GM04504 (cell line): ENCODE measurements at regions not wholly inside any gene's neighbourhood (a gene's known extent, or its start where the extent isn't known, plus 50 kb on each side); places are given as distances from the start of the nearest gene placed in this dataset.
"Not testable (repeated sequence)": the region's sequence is repeated elsewhere in the genome, so short reads cannot be mapped to it uniquely, and the experiment has no call there.

Source experiments
- DNase-seq: peaks from one replicate; pipeline ENCODE4 v3.0.0-alpha.2; 2012; ENCODE audit warnings: low read depth

DNA sequence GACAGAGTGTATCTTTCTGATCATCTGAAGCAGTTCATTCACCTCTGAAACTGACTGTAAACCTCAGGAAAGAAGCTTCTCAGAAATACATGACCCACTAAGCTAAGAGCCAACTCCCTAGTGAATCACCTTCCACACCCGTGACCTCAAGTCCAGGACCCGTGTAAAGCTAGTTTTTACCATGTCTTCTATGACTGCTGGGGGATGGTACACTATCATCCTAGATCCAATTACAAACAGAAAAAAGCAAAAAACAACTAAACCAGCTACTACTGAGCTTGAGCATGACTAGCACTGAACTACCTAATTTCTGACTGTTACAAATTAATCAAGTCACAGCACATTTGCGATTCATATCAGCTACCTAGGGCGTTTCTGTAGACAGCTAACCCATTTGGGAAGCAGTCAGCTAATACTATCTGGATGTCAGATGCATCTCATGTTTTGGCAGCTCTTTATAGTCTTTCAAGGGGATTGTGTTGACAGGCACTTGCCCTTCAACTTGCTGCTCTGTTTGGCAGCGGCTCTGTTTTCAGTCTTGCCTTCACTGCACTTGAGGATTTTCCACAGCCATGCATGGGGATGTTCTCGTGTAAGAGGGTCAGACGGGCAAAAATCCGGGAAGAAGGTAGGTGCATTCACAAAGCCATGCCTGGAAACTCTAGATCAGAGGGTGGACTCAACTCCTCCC lies 350.3 kb downstream of the ANAPC1 start:
- DNase-seq: not testable (repeated sequence)

DNA sequence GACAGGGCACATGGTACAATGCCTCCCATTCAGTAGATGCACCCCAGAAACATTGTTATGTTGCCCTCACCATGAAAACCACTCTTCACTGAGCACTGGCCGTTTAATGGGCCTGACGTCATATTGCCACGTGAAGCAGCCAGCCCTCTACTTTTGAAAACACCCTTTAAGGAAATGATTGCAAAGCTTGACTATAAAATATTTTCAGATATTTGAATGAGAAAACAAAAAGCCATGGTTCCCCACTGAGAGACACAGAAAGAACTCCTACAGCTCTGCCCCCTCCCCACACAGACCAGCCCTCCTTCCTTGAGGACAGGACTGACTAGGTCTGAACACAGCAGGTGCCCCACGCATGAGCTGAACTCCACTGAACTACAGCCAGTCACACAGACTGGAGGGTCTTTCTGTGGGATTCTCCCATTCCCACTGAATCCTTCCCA lies 349.1 kb downstream of the ANAPC1 start:
- DNase-seq: peak; percentile 15

DNA sequence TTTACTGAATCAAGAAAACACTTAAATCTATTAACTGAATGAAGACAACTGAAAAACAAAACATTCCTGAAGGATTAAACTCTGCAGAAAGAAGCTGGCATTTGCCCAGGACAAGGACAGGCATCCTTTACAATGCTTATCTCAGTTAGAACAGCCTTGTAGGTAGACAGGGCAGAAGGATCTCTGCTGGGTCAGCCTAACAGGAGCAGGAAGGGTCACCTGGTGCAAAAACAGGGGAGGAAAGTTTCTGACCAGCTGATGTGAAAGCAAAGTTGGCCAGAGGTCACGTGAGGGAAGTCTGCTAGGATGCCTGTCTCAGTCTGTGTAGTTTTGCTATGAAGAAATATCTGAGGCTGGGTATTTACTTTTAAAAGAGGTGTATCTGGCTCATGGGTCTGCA lies 348.6 kb downstream of the ANAPC1 start:
- DNase-seq: peak; percentile 33

DNA sequence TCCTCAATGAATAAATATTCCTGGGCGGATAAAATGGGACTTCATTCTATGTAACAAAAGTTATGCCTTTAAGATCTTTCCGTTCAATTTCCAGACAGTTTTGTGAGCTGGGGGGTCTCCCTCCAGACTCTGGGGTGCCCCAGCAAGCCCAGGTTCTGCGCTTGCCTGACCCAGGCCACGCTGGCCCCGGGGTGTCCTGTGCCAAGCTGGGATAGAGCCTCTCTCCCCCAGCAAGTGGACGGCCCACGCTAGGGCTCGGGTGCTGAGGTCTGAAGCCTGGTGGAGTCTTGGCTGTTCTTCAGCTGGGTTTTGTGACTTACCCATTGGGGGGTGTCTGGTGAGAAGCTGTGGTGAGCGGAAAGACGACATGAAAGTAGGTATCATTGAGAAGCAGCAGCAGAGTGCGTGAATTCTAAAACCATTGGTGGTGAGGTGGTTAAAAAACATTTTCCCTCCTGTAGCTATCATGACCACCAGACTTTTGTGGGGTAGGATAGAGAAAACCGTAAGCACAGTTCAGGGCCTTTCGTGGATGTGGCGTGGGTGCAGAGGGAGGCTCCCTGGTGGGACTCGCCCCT lies 346.8 kb downstream of the ANAPC1 start:
- DNase-seq: no peak

DNA sequence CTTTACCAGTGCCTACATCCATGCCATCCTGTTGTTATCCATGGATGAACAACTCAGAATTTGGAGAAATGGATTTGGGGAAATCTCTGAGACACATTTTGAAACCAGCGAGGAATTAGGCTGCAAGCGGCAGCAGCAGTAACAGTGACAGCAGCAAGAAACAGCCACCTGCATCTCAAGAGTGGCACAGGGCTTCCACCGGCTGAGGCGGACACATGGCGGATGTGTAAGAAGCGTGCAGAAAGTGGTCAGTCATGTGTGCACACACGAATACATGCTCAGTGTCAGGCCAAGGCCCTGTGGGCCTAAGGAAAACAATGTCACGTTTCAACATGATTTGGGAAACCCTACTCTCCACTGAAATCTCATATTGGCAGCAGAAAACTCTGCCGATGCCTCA lies 344.0 kb downstream of the ANAPC1 start:
- DNase-seq: not testable (repeated sequence)

DNA sequence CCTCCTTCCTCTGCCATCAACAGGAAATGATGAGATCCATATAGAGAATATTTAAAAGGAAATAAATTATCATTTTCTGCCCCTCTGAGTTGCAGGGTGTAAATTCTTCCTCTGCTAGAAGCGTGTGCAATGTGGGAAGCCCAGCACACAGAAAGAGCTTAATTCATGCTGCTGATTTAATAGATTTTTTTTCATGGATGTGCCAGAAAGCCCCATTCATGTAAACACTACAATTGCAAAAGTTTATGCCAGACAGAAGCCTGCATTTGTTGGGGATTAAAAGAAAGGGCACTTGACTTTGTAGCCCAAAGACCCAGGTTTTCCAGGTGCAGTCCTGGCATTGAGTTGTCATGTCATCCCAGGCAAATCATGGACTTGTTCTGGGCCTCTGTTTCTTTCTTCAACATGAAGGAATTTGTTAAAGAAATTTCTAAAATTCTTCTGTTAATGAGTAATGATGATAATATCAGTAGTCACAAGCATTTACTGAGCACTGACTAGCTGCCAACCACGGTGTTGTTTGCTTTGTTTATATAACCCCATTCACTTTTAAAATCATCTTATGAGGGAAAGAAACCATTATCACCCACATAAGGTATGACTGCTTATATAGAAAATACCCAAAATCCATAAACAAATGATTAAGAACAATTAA lies 341.7 kb downstream of the ANAPC1 start:
- DNase-seq: not testable (repeated sequence)

DNA sequence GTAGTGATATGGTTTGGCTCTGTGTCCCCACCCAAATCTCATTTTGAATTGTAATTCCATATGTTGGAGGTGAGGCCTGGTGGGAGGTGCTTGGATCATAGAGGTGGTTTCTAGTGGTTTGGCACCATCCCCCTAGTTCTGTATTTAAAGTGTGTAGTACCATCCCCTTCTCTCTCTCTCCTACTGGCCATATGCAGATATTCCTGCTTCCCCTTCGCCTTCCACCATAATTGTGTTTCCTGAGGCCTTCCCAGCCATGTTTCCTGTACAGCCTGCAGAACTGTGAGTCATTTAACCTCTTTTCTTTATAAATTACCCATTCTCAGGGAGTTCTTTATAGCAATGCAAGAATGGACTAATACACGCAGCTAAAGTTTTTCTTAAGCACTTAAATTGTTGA lies 340.0 kb downstream of the ANAPC1 start:
- DNase-seq: not testable (repeated sequence)

DNA sequence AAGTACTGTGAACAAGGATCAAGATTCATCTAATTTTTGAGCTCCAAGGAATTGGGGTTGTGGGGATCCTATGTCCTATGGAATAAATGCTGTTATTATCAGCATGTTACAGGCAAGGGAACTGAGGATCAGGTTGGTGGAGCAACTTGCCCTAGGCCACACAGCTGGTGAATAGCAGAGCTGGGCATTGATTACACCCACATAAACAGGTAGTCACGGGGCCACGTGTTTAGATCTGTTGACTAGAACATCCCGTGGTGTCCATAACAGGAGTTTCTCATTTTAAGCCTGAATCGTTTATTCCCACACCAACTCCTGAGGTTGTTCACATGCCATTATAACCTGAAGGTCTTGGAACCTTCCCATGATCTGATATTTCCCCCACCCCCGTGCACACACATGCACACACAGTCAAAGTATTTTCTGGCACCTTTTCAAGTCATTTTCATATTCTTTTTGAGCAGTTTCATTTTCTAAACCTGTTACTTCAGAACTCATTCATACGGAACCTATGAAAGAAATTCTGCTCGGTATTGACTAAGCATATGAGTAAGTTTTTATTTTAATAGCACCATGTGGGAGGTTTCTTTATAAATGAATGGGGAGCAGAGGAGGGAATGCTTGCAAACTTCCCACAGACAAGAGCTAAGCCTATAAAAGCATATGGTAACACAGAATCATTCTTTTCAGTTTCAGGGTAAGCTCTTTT lies 338.1 kb downstream of the ANAPC1 start:
- not testable (repeated sequence) for DNase-seq

DNA sequence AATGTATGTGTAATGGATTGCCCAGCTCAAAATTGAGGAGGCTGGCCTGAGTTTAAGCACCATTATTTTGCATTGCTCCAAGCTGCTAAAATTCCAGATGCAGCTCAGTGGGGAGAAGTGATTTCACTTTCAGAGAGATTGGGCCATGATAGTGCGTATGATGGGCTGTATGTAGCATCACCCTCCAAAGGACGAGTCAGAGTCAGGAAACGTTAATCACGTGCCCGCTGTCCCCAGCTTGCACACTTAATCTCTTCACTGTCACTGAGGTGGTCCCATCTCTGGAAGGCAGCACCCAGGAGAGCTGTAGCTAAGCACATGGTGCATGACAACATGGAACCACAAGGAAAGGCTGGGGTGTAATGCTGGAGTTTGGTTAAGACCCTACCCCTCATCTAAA lies 337.4 kb downstream of the ANAPC1 start:
- not testable (repeated sequence) for DNase-seq

DNA sequence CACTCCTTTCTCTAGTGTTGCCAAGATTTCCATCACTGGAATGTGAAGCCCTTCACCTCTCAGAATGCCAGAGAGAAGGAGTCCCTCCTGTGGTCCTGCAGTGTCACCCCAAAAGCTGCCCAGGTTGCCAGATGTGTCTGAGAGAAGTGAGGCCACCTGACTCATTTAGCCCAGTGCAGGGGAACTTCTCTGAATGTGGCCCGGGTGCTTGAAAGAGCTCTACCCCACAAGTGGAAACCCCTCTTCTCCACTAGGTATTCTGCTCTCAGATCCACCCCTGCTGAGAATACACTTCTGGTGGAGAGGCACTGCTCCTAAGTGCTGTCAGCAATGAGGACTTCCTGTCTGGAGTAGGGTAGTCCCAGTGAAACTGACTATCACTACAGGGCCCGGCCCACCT lies 334.8 kb downstream of the ANAPC1 start:
- not testable (repeated sequence) for DNase-seq

DNA sequence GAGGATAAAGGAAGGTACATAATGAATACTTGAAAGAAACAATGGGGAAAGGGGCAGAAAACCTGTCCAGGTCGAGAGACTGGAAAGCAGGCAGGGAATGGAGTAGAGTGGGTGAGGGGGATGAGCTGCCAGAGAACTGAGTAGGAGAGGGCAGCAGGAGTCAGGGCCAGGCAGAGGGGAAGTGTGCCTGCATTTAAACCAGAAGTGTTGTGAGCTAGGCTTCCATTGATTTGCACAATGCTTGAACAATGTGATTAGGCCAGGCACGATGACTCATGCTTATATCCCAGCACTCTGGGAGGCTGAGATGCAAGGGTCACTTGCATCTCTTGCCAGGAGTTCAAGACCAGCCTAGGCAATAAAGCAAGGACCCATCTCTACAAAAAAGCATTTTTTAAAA lies 332.6 kb downstream of the ANAPC1 start:
- DNase-seq: not testable (repeated sequence)

DNA sequence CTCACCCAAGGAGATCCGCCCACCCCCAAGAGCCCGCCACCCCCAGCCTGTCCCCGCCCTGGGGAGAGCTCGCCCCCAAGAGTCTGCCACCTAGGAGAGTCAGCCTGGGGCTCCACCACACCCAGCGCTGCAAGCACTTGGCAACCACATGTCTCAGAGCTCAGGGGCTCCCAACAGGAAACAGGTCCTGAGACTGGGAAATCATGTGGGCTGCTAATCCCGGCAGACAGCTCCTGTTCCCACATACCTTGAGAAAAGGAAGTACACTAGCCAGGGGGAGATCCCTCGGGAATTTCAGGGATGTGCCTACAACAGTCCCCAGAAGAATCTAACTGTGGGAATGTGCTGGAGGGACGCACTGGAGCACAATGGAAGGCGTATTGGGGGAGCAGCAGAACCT lies 331.4 kb downstream of the ANAPC1 start:
- not testable (repeated sequence) for DNase-seq

DNA sequence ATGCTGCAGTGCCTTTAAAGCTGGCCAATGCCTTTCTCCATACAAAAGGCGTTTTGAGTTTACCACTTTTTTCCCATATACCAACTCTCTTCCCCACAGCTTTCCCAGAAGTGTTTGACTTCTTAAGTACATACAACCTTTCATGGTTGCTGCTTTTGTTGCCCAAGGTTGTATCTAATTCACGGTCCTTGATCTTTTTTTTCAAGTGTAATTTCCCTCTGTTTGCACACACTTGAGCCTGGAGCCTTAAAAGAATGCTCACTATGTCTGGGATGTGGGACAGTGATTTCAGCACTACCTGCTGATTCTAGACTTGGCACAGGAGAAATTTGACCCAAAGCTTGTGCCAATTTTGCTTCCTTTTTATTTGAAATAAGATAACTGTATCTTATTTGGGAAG lies 324.7 kb downstream of the ANAPC1 start:
- not testable (repeated sequence) for DNase-seq

DNA sequence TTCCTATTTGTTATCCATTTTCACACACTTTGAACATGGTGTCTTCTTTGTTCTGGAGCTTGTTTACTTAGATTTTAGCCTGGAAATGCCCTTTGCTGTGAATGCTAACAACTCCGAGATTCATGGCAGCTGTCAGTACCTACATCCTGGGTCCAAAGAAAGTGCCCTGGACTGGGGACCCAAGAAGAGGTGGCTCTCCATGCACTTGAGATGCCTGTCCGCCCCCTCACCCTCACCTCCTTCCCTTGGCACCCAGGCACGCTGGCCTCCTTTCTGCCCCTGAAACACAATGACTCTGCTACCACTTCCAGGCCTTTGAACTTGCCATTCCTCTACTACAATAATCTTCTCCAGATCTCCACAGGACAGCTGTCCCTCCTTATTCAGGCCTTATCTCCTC lies 324.2 kb downstream of the ANAPC1 start:
- not testable (repeated sequence) for DNase-seq

DNA sequence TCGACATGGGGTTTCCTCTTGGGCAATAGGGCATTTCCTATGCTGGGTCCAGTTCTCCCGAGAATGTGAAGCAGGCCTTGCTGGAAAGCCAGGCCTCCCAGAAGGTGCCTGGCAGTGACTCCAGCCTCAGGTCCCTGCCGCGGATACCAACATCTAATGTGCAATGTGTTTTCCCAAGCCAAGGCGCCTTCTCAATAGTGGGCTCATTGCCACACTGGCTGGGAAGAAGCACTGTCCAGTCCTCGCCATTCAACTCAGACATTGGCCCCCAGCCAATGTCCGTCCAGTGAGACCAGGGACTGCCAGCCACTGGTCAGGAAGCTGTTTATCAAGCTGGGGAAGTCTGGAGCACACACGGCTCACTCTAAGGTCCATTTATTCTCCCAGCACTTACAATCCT lies 317.9 kb downstream of the ANAPC1 start:
- DNase-seq: not testable (repeated sequence)

DNA sequence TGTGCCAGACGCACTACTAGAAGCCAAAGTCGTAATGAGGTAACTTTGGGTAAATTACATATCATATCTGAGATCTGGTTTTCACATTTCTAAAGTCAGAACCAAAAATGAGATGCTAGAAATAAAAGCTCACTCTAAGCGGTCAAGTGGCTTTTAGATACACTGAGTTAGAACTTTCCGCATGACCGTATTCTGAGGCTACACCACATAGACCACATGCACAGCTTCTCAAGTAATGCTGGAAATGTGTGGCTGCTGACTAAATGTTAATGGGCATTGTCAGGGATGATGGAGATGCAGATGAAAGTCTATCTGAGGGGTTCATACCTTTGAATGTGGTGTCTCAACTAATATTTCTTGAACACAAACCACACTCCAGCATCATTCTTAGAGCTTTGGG lies 316.8 kb downstream of the ANAPC1 start:
- not testable (repeated sequence) for DNase-seq

DNA sequence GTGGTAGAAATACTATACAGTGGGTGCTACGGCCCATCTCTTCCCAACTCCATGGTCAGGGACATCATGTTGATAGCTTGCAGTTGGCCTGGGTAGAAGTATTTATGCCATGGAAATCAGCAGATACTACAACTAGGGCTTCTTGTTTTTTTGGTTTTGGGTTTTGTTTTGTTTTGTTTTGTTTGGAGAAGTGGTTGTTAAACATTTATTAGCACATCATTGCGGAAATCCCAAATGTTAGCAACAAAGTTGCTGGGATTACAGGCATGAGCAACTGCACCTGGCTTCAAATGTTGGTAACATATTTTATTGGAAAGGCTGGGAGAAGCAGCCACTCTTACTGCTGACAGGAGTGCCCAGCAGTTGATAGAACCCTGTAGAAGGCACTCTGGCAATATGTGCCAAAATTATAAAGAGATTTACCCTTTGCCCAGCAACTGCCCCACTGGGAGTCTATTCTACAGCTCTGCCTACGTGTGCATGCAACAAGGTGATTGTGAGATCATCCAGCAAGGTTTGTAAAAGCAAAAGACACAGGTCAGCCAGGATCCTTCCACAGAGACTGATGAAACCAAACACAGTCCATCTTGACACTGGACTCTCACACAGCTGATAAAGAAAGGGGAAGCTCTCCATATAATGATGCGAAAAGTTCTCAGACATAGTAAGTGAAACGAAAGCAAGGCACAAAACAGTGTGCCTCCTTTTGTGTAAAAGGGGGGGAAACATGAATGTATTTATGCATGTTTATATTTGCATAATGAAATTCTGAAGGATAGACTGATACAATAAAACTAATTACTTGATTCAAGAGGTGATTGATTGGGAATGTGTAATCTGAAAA lies 314.4 kb downstream of the ANAPC1 start:
- not testable (repeated sequence) for DNase-seq

DNA sequence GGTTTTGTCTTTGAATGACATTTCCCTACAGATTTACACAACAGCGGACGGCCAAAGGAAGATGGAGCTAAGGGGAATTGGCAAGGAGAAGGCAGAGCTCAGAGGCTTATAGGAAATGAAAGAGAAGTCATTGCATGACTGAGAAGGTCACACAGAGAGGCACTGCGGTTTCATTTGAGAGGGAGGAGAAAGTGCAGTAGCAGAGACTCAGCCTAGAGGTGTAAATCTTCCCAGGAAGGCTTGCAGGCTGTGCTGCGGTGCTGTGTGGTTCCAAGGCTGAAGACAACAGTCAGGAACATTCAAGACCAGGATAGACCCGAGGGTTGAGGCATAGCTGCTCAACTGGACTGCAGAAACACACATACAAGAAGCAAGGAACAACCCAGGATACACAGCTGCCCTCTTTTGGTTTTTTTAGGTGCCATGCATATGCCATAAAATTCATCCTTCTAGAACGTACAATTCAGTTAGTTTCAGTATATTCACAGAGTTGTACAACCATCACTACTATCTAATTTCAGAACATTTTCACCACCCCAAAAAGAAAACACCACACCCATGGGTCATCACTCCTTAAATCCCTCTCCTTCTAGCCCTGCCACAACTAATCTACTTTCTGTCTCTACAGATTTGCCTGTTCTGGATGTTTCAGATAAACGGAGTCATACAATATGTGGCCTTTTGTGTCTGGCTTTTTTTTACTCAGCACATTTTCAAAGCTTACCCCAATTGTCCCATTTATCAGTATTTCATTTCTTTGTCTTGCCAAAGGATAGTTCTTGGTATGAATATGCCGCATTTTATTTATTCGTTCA lies 313.5 kb downstream of the ANAPC1 start:
- DNase-seq: peak; percentile 0

DNA sequence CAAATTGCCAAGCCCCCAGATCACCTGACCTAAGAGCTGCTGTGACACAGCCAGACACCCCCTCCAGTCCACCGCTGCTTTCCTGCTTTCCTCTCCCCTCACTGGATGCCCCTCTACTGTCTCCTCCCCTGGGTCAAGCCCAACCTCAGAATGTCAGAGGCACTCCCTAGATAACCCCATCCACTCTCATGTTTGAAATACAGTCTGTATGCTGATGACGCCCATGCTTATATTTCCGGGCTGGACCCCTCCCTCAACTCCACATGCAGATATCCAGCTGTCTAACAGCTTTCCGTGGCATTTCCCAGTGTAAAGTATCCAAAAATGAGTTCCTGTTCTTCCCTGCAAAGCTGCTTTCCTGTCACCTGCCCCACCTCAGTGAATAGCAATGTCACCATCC lies 309.2 kb downstream of the ANAPC1 start:
- not testable (repeated sequence) for DNase-seq

DNA sequence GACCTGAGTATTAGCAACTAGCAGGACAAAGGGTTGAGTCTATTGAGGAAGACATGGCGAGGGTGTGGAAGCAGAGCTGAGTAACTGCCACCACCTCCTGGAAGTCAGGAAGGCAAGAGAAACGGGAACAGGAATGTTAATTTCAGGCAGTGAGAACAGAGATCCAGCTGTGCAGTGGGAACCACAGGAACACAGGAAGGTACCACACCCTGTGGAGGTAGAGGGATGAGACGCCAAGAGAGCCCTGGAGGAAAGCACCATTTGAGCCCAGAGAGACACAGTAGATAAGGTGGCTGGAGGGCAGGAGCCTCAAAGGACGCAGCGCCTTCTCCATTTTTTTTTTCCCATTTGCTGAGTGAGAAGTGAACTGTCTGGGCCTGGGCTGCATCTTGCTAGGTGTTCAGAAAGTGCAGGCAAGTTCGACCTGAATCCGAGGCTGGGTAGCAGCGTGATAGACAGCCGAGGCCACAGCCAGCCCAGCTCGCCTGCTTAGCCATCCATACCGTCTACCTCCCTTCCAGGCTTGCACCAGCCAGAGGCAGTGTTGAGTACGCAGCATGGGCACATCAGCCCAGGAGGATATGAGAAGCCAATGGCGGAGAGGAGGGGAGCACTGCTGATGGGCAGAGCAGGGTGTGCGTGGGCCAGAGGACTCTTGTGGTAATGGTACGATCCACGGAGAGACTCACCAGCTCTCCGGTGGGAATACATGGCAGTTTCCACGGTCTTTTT lies 306.7 kb downstream of the ANAPC1 start:
- not testable (repeated sequence) for DNase-seq
